ENCODE measurements at regions not wholly inside any gene's neighbourhood (a gene's known extent, or its start where the extent isn't known, plus 50 kb on each side); places are given as distances from the start of the nearest gene placed in this dataset.
"Not testable (repeated sequence)": the region's sequence is repeated elsewhere in the genome, so short reads cannot be mapped to it uniquely, and the experiment has no call there.

- DNase-seq: no peak
Observed at GRCh38 chr3:18556503-18557135, 131.5 kb upstream of the SATB1 start.

GRCh38 chr3:18556001-18556408 lies 130.9 kb upstream of the SATB1 start:
- no peak for DNase-seq

GRCh38 chr3:18552579-18553105 lies 127.5 kb upstream of the SATB1 start:
- not testable (repeated sequence) for DNase-seq

DNA sequence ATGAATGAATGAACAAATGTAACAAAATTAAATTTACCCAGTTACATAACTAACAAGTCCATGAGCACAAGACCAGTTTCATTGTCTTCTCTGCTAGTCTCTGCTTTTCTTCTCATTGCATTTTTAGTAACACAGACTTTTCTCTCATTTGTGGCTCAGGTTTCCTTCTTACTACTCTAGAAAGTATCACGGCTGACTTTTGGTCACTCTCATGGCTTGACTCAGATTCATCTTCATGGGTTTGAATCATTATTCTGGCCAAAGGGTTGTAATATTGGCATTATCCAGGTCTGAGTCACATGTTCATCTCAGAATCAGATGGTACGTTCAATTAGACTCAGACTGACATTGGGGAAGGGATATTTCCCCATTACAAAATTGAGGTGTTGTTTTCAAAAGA lies 121.5 kb upstream of the SATB1 start:
- no peak for DNase-seq

DNA sequence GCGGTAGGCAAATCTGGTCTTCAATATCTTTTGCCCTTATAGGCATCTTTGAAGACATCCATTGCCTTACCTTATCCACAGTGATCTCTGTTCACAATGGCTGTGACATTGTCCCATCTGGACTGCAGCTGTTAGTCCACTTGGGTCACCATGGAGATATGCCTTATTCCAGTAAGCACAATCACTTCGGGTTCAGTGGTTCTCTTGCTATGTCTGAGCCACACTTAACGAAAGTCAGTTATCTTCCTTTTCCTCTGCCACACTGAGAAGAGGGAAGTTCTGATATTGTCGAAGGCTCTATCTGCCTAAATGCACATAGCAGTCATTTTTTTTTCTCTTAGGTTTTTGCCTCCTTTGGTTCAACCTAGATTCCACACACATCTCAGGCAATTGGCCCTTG lies 119.0 kb upstream of the SATB1 start:
- no peak for DNase-seq

- no peak for DNase-seq
Observed at GRCh38 chr3:18538463-18539230, 113.5 kb upstream of the SATB1 start.

DNA sequence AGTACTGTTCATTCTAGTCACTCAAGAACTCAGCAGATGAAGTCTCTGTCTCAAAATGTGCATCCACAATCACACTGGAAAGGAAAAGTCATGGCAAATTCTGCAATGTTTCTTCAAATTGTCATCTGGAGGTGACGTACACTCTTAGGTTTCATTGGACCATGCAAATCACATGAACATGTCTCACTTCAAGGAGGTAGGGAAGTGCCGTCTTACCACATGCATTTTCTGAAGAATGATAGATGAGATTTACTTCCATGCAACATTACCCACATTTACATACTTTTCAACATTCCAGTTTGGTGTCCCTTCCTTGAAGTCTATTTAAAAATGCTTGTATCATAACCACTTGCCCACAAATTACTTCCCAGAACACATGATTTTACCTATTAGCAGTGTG lies 107.9 kb upstream of the SATB1 start:
- no peak for DNase-seq

- DNase-seq: no peak
Observed at GRCh38 chr3:18531662-18532061, 106.5 kb upstream of the SATB1 start.

- DNase-seq: no peak
Observed at GRCh38 chr3:18529631-18530030, 104.5 kb upstream of the SATB1 start.

GRCh38 chr3:18527691-18528090 lies 102.6 kb upstream of the SATB1 start:
- DNase-seq: no peak

- no peak for DNase-seq
Observed at GRCh38 chr3:18526667-18527066, 101.5 kb upstream of the SATB1 start.

DNA sequence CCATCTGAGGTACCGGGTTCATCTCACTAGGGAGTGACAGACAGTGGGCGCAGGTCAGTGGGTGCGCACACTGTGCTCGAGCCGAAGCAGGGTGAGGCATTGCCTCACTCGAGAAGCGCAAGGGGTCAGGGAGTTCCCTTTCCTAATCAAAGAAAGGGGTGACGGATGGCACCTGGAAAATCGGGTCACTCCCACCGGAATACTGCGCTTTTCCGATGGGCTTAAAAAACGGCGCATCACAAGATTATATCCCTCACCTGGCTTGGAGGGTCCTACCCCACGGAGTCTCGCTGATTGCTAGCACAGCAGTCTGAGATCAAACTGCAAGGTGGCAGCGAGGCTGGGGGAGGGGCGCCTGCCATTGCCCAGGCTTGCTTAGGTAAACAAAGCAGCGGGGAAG lies 91.0 kb upstream of the SATB1 start:
- not testable (repeated sequence) for DNase-seq

DNA sequence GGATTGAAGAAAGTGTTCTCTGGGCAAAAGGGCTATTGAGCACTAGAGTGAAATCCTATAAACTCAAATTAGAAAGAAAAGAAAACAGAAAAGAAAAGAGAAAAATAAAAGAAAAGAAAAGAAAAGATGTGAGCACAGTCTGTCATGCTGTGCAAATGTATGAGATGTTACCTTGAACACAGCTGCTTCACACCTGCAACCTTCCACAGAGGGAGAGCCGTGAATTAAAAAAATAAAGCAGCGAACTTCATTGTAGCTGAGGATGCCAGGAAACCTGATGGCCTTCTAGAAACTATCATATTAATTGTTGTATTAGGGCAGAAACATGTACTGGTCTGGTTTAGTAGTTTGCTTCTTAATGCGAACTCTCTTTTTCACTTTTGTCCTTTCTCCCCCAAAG lies 88.0 kb upstream of the SATB1 start:
- no peak for DNase-seq

GRCh38 chr3:18512007-18512406 lies 86.9 kb upstream of the SATB1 start:
- DNase-seq: no peak

- no peak for DNase-seq
Observed at GRCh38 chr3:18510947-18511346, 85.8 kb upstream of the SATB1 start.

GRCh38 chr3:18507333-18507732 lies 82.2 kb upstream of the SATB1 start:
- DNase-seq: no peak

DNA sequence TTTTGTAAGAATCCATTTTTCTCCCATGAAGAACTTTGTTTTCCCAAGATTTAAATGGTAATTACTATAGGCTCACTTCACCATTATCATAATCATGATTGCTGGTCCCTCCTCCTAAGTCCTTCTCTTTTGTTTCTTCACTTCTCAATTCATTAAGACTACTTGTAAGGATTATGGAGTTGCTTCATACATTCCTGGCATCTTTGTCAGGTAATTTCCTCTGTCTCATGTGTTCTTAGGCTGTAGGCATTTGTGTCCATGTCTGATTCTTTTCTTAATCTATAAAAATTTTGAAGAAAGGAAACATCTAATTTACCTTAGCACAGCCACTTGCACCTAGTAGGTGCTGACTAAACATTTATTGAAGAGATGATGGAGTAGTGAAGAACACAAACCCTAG lies 79.9 kb upstream of the SATB1 start:
- no peak for DNase-seq

- no peak for DNase-seq
Observed at GRCh38 chr3:18501679-18502343, 76.7 kb upstream of the SATB1 start.

- DNase-seq: no peak
Observed at GRCh38 chr3:18500322-18500721, 75.2 kb upstream of the SATB1 start.

GRCh38 chr3:18499301-18499700 lies 74.2 kb upstream of the SATB1 start:
- DNase-seq: no peak

- no peak for DNase-seq
Observed at GRCh38 chr3:18494251-18494650, 69.1 kb upstream of the SATB1 start.

- no peak for DNase-seq
Observed at GRCh38 chr3:18489939-18490338, 64.8 kb upstream of the SATB1 start.

- DNase-seq: no peak
Observed at GRCh38 chr3:18483226-18483625, 58.1 kb upstream of the SATB1 start.

Data from hypothalamus (tissue), 51 donors.